HG03064 (cell line): ENCODE measurements at regions not wholly inside any gene's neighbourhood (a gene's known extent, or its start where the extent isn't known, plus 50 kb on each side); places are given as distances from the start of the nearest gene placed in this dataset.
"Not testable (repeated sequence)": the region's sequence is repeated elsewhere in the genome, so short reads cannot be mapped to it uniquely, and the experiment has no call there.

ENCODE experiments used
- ATAC-seq: cut with Tn5 transposase; IDR thresholded peaks from one replicate; pipeline ENCODE4 v1.9.1; 2021; ENCODE audit warnings: low read depth; ENCODE audit not compliant: unreplicated experiment

DNA sequence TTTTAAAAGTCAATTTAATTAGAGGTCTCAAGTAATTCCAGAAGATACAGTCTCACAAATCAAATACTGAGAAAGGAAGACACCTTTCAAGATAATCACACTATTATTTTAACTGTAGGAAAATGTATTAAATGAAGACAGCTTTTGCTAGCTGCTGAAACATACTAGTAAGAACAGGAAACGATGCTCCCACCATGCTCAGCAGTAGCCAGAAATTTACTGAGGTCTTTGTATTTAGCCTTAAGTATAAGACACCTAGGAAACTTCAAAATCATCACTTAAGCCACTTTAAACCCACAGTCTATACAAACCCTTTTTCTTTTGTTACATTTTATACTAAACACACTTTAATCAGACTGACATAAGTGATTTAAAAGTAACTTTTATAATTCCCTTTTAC, 72.7 kb upstream of the NPIPB12 start:
- not testable (repeated sequence) for ATAC-seq

GRCh38 chr16:29581764-29582163, 75.6 kb upstream of the NPIPB12 start:
- not testable (repeated sequence) for ATAC-seq

DNA sequence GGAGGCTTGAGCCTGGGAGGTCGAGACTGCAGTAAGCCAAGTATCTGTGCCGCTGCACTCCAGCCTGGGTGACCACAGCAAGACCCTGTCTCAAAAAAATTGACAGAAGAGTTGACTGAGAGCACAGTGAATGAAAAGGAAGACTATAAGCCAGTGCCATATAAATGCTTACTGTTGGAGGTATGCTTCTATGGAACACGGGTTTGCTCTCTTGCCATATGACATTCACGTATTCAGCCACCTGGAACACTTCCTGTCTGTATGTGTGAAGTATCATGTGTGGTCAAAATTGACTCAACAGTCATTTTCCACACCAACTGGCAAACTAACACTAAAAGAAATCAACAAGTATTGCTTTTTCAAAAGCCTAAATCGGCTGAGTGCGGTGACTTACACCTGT, 71.1 kb upstream of the SPN start:
- not testable (repeated sequence) for ATAC-seq

DNA sequence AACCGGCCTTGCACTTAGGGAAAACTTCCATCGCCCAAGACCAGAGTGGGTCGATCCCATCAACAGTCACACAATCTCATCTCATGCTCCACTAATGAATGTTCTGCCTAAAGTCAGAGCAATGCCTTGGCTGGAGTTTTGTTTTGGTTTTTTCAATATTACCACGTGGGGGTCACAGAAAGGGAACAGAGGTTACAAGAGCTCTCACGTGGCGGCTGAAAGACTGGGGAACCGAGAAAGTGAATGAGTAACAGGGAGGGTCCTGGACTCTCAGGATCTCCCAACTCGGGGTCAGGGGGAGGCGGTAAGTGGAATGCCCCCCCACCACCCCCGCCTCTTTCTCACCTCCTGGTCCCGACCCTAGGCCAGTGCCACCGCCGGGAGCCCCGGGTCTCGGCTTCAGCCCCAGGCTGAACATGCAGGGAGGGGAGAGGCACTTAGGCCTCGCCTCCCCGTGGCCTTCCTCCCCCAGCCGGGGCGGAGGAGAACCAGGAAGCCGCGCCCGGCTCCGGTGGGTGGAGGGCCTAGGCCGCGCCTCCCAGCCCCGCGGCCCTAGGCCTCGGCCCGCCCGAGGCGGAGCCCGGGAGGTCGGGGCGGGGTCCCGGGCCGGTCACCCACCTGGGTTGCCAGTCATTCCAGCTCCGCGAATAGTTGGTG, 68.7 kb upstream of the SPN start:
- ATAC-seq, result peak; percentile 24

DNA sequence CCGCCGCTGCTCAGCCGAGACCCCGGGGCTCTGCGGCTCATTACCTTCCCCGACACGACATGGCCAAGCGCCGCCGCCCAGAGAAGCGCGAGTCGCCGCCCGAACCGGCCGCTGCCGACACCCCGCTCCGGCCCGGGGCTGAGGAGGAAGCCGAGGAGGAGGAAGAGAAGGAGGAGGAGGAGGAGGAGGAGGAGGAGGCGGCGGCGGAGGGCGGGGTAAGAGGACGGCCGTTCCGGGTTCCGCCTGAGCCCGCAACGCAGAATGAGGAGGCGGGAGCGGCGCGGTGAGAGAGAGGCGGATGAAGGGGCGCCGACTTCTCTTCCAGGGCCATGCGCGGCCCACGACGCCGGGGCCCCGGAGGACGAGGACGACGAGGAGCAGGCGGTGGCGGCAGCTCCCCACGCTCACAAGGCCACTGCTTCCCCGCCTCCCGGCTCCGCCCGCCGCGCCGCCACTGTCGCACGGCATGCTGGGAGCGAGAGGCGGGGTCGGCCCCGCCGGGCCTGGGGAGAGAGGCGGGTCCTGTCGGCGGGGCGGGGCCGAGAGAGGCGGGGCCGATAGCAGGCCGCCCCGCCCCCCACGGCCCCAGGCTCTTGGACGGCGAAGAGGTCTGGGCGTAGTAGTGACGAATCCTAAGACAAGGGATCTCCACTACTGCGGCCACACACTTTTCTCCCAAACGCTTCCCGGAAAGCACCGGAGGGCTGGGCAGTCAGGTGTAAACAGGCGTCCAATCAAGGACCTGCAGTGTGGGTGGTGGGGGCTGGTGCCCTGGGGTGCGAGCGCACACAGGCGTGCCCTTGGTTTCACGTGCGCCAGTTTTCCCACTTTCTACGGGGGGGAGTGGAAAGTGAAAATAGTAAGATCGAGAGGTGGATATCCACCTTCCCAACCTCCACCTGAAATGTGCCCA, 67.9 kb upstream of the SPN start:
- ATAC-seq, result peak; percentile 72

- ATAC-seq, result not testable (repeated sequence)
Observed at GRCh38 chr16:29597030-29597429, 66.0 kb upstream of the SPN start.

DNA sequence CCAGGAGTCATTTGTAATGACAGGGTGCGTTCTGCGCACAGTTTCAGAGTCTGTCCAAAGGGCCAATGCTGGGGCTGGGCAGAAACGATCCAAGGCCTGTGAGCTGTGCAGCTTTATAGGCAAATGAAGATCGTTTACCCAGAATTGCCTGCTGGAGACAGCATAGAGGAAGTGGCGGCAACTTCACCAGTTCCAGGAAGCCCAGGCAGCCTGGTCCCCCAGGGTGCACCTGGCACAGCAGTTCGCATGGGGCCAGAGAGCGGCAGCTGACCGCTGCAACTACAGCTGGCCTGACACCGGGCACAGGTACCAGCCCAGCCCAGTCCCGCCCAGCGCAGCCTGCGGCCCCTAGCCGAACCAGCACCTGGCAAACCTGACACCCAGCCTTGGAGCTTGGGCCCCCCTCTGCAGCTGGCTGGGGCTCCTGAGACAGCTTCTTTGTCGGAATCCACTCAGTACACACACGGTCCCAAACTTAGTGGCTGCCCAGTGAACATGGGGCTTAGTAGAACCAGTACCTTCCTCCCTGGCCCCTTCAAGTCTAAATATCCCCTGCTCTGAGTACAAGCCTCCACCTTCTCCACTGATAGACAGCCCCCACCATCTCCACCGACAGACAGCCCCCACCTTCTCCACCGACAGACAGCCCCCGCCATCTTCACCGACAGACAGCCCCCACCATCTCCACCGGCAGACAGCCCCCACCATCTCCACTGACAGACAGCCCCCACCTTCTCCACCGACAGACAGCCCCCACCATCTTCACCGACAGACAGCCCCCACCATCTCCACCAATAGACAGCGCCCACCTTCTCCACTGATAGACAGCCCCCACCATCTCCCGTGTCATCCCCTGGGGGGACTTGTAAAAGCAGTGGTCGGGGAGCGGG, 62.7 kb upstream of the SPN start:
- ATAC-seq, result not testable (repeated sequence)

GRCh38 chr16:29602247-29602625, 60.8 kb upstream of the SPN start:
- not testable (repeated sequence) for ATAC-seq

DNA sequence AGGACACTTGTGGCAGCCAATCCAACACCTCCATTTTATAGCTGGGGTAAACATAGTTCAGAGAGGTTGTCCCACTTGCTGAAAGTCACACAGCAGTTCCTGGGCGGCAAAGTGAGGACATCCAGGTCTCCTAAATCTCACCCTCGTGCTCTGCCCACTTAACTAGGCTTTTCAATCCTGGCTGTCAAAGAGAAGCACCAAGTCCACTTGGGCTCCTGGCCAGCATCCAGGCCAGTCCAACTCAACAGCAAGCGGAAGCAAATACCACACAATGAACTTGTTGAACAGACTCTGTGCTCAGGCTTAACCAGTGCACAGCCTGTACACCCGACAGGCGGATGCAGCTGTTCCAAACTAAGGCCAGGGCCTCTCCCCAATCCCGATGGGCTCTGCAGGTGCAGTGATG, 60.4 kb upstream of the SPN start:
- ATAC-seq, result not testable (repeated sequence)

- ATAC-seq, result not testable (repeated sequence)
Observed at GRCh38 chr16:29604631-29605549, 58.2 kb upstream of the SPN start.

- ATAC-seq, result not testable (repeated sequence)
Observed at GRCh38 chr16:29605593-29606205, 57.3 kb upstream of the SPN start.

DNA sequence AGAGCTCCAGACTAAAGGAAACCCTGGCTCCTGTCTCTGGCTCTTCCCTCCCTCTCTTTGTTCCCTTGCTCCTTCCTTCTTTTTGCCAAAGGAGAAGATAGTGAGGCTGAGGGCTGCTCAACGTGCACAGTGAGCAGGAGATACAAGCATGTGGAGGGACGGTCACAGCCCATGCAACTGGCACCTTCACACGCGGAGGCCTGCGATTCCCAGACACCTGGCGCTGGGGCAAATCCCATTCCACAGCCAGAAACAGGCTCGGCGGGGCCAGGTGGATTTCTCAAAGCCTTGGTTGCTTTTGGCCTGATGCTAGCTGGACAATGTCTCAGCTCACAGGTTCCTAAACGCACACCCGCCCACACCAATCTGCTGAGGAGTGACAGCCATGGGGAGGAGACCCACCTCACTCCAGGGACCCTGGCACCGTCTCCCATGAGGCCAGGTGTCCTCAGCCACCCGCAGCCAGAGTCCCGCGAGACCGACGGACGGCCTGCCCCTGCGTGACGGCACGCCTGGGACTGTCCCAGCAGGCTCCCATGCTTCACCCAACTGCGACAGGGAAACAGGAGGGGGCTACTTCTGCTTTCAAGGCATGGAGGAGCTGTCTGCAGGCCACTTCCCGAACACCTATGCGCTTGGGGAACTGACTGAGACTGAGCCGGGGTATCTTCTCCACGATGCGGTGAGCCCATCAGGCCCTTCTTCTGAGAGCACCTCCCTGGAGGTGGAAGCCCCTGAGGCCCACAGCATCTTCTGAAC, 56.2 kb upstream of the SPN start:
- not testable (repeated sequence) for ATAC-seq

GRCh38 chr16:29607428-29607823, 55.6 kb upstream of the SPN start:
- not testable (repeated sequence) for ATAC-seq

DNA sequence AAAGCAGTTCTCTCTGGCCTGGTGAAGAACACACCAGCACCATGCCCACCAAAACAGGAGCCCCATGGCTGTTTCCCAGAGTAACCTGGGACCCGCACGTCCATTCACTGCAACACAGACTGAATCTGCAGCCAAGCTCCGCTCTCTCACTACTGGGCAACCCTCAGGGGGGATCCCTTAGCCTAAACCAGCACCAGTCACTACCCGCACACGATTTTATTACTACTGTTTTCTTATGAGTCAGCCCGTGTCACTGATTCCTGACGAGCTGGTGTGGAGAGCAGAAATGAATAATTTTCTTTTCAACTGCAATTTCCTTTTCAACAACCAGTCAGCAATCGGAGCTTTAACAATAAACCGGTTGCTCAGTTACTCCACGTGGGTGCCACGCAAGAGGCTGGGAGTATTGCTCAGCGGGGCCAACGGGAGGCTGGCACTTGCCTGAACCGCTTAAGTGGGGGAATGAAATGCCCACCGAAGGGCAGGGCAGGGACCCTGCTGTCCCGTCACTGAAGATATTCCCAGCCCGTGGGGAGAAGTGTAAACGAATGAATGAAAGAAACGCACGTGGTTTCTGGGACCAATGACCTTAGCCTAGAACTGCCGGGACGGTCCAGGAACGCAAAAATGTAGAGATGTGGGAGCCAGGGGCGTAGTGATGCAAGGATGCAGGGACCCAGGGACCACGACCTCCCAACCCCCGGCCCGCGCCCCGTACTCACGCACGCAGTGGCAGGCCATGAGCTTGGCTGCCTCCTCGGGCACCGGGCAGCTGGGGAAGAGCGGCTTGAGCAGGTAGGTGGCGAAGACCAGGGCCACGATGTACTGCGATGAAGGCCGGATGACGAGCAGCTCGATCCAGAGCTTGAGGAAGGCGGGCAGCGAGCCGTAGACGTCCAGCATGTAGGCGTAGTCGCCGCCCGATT, 50.4 kb upstream of the SPN start:
- ATAC-seq, result peak; percentile 31
